ENCODE measurements at regions not wholly inside any gene's neighbourhood (a gene's known extent, or its start where the extent isn't known, plus 50 kb on each side); places are given as distances from the start of the nearest gene placed in this dataset.

DNA sequence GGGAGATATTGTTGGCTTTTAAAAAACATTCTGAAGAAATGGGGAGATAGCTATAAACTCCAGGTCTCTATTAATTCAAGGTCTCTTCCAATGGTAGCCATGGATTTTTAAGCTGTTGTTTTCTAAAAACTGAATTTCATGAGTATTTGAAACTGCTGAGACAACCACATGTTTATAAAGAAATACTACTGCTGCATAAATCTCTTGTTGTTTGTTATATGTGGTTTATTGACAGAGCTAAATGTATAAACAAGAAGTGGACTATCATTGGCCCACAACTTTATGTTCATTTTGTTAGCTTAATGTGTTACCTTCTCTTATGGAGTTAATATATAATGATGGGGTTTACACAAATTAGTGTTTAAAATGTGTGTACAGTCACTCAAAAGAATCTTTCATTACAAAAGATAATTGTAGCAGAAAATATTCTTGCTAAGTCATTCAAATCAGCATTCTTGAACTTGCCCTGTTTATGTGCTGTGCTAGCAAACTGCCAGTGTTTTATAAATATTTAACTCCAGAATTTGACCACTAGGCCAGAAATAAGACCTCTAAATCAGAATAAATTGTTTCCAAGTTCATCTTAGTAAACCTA, 242.1 kb downstream of the TMX3 start:
- DNase-seq (ENCODE audit: low read depth), result no peak
- H3K4me3 ChIP-seq (ENCODE audit: low read depth, low read length), result no peak overlapping the region
- TF ChIP-seq, protein P1, sequence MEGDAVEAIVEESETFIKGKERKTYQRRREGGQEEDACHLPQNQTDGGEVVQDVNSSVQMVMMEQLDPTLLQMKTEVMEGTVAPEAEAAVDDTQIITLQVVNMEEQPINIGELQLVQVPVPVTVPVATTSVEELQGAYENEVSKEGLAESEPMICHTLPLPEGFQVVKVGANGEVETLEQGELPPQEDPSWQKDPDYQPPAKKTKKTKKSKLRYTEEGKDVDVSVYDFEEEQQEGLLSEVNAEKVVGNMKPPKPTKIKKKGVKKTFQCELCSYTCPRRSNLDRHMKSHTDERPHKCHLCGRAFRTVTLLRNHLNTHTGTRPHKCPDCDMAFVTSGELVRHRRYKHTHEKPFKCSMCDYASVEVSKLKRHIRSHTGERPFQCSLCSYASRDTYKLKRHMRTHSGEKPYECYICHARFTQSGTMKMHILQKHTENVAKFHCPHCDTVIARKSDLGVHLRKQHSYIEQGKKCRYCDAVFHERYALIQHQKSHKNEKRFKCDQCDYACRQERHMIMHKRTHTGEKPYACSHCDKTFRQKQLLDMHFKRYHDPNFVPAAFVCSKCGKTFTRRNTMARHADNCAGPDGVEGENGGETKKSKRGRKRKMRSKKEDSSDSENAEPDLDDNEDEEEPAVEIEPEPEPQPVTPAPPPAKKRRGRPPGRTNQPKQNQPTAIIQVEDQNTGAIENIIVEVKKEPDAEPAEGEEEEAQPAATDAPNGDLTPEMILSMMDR (IDR thresholded peaks at IDR 0.05; ENCODE audit: low read depth, low read length, missing control alignments), result no peak

DNA sequence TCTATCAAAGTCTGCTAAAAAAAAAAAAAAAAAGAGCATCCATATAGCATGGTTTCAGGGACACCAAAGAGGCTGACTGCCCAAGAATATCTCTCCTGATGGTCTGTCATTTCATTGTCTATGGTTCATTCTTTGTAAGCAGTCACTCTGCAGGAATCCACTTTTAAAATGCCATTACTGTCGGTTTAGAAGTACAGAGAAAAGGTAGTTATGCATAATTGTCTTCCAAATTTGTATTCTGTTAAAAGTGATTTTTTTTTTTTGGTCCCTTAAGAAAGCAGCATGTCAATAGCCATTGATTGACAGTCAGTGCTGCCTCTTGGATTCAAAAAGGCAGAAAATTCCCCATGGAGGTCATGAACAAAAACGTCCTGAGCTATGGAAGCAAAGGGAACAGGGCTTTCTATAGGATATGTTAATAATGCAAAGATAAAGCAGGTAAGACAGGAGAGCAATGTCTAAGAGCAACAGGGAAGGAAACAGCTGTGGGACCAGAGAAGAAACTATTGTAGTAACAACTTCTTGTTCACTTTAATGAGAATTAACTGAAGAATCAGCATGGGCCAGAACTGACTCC, 245.8 kb downstream of the TMX3 start:
- no peak for DNase-seq (ENCODE audit: low read depth)
- TF ChIP-seq, protein P1 (IDR thresholded peaks at IDR 0.05; ENCODE audit: low read depth, low read length, missing control alignments), result no peak

DNA sequence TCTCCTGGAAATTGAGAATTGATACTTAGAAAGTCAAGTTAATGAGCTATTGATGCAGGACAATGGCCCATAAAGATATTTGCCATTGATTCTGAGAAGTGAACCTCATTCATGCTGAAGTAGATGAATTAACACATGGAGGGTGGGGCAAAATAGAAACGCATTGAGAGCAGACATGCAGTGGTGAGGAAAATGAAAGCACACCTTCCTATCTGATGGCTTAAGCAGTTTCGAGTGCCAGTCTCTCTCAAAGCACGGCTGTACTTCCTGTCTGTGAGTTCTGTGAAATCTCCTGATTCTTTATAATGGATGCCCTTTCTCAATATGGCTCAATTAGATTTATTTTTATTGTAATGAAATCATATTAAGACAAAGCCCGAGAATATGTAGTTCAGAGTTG, 247.0 kb downstream of the TMX3 start:
- TF ChIP-seq, protein P1 (IDR thresholded peaks at IDR 0.05; ENCODE audit: low read depth, low read length, missing control alignments), result no peak
- H3K4me3 ChIP-seq (ENCODE audit: low read depth, low read length), result no peak overlapping the region
- DNase-seq (ENCODE audit: low read depth), result no peak

More for the DNA sequence above, 245.8 kb downstream of the TMX3 start:
- no peak overlapping the region for H3K4me3 ChIP-seq (ENCODE audit: low read depth, low read length)

DNA sequence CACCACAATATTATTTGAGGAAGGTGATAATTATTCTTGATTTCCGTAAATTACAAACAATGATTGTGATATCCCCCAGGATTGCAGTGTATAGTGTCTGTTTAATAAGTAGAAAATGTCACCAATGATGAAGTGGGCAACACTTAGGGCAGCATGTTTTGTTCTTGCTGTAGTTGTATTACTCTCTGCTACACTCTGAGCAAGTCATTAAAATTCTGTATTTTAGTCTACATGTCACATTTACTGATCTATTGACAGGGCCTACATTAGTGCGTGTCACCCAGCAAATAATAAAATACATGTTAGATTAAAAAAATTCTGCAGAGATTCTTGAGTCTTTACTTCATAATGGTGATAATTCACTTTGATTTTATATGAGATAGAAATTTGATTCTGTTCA, 247.6 kb downstream of the TMX3 start:
- TF ChIP-seq, protein P1 (IDR thresholded peaks at IDR 0.05; ENCODE audit: low read depth, low read length, missing control alignments), result no peak
- DNase-seq (ENCODE audit: low read depth), result no peak
- no peak overlapping the region for H3K4me3 ChIP-seq (ENCODE audit: low read depth, low read length)

DNA sequence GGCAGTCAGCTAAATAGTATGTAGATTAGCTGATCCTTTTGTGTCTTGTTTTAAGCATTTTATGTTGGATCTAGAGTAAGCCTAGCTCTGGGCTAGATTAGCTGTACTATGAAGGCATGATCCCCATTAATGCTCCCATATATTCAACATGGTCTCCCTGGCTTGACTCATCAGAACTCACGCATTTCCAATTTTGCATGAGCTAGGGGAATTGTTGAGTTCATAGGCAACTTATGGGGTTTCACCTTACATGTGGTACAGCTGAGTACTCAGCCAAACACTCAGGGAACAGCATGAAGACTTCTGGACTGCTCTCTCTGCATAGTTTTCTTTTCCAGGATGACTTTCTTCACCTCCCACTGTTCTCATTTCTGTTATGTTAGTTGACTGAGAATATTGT, 248.2 kb downstream of the TMX3 start:
- no peak overlapping the region for H3K4me3 ChIP-seq (ENCODE audit: low read depth, low read length)
- DNase-seq (ENCODE audit: low read depth), result no peak
- TF ChIP-seq, protein P1 (IDR thresholded peaks at IDR 0.05; ENCODE audit: low read depth, low read length, missing control alignments), result no peak

DNA sequence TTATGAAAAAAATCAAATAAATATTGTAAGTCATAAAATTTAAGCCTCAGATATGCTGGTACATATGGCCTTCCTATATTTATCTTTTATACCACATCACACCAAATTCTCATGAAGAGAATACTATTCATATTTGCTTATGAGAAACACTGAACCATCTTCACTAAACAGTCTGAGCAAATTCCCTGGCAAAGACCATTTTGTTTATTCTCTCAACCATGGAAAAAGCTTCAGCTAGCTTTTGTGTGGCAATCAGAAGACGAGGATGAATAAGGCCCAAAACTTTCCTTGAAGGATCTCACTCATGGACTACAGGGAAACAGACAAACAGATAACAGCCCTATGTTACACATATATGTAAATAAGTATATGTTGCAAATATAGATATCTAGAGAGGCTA, 252.1 kb downstream of the TMX3 start:
- TF ChIP-seq, protein P1 (IDR thresholded peaks at IDR 0.05; ENCODE audit: low read depth, low read length, missing control alignments), result no peak
- H3K4me3 ChIP-seq (ENCODE audit: low read depth, low read length), result no peak overlapping the region
- DNase-seq (ENCODE audit: low read depth), result no peak

DNA sequence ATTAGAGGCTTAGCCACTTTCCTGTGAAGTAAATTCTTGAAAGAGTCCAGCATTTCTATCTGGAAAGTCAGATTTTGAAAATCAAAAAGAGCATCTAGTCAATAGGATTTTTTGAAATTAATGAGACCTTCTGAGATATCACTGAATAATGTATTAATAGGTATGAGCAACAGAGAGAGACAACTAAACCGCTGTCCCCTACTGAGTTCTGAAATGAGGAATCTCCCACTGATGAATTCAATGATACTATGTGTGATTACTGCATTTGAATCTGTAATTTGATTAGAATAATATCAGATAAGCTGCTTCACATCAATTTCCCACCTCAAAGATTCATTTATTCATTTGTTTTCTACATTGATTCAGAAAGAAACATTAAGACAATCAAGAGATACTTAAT, 252.8 kb downstream of the TMX3 start:
- TF ChIP-seq, protein P1 (IDR thresholded peaks at IDR 0.05; ENCODE audit: low read depth, low read length, missing control alignments), result no peak
- DNase-seq (ENCODE audit: low read depth), result no peak
- no peak overlapping the region for H3K4me3 ChIP-seq (ENCODE audit: low read depth, low read length)
